ENCODE measurements at regions not wholly inside any gene's neighbourhood (a gene's known extent, or its start where the extent isn't known, plus 50 kb on each side); places are given as distances from the start of the nearest gene placed in this dataset.

DNA sequence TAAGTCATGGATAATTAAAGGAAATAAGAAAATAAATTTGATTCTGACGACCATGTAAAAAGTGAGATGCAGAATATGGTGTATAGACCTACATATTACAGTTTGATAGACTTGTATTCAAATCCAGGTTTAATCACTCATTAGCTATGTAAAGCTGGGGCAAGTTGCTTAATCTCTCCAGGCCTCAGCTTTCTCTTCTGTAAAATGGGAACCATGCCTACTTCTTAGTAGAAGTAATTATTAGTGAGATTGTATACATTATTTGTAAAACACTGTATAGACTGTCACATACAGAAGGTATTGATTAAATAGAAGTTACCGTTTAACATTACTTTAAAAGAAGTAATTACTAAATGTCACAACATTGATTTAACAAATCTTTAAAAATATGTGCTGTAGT, 392.2 kb downstream of the STK39 start:
- no peak for DNase-seq
- H3K4me1 Mint-ChIP-seq (ENCODE audit: low read depth), result no peaks in the 10 kb centered on the region
- no peaks in the 10 kb centered on the region for H3K36me3 Mint-ChIP-seq (ENCODE audit: low read depth)
- no peak overlapping the region for H3K4me3 Mint-ChIP-seq
- no peaks in the 10 kb centered on the region for H3K27me3 Mint-ChIP-seq (ENCODE audit: insufficient read depth)
- peaks cover 30% of the 10 kb centered on the region for H3K9me3 Mint-ChIP-seq
- H3K27ac Mint-ChIP-seq, result no peak overlapping the region
- no peak for TF ChIP-seq CTCF (IDR thresholded peaks at IDR 0.05)

DNA sequence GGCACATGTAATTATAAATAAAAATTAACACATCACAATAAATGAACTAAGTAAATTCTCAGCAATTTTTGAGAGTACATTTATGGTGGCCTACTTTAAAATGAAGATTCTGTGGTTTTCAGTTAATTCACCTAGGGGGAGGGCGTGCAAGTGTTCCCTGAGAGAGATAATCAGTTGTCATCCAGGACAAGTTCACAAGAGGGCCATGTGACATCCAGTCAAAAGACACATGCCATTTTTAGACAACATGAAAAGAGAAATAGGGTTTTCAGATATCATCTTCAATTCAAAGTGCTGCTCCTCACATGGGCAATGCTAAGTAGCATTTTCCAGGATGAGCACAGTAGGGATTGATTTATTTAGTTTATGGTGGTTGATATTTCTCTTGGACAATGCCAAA, 393.7 kb downstream of the STK39 start:
- no peak overlapping the region for H3K27ac Mint-ChIP-seq
- no peaks in the 10 kb centered on the region for H3K27me3 Mint-ChIP-seq (ENCODE audit: insufficient read depth)
- TF ChIP-seq CTCF (IDR thresholded peaks at IDR 0.05), result no peak
- peaks cover 39% of the 10 kb centered on the region for H3K9me3 Mint-ChIP-seq
- no peaks in the 10 kb centered on the region for H3K4me1 Mint-ChIP-seq (ENCODE audit: low read depth)
- H3K36me3 Mint-ChIP-seq (ENCODE audit: low read depth), result no peaks in the 10 kb centered on the region
- no peak for DNase-seq
- no peak overlapping the region for H3K4me3 Mint-ChIP-seq

- H3K27me3 Mint-ChIP-seq (ENCODE audit: insufficient read depth), result no peaks in the 10 kb centered on the region
- H3K27ac Mint-ChIP-seq, result no peak overlapping the region
- H3K36me3 Mint-ChIP-seq (ENCODE audit: low read depth), result no peaks in the 10 kb centered on the region
- H3K9me3 Mint-ChIP-seq, result peaks cover 47% of the 10 kb centered on the region
- H3K4me1 Mint-ChIP-seq (ENCODE audit: low read depth), result no peaks in the 10 kb centered on the region
- no peak for DNase-seq
- H3K4me3 Mint-ChIP-seq, result no peak overlapping the region
- TF ChIP-seq CTCF (IDR thresholded peaks at IDR 0.05), result no peak
Measured at GRCh38 chr2:167851876-167852275, 395.5 kb downstream of the STK39 start.

DNA sequence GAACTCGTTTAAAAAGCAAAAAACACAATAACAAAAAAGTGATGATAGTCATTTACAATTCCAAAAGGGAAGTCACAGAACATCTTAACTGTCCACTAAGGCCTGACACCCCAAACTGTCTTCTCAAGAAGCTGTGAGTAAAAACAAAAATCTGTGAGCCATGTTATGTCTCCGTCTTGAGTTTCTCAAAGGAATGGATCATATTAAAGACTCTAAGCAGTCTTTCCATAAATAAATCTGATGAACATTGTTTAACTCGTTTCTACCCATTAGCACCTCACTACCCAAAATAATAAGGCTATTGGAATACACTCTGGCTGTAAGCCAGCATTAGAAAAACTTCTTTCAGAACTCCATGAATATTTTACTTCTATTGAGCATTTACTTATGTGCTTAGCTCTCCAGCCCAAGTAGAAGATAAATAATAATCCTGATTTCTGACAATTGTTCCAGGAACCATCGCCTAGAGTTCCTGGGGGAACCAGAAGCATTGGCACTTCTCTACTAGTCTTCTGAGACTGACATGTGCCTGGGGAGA, 396.0 kb downstream of the STK39 start:
- Mint-ChIP-seq H3K27me3 (ENCODE audit: insufficient read depth) (no peaks in the 10 kb centered on the region), H3K9me3 (peaks cover 44% of the 10 kb centered on the region), H3K27ac (no peak overlapping the region), H3K4me1 (ENCODE audit: low read depth) (no peaks in the 10 kb centered on the region), H3K36me3 (ENCODE audit: low read depth) (no peaks in the 10 kb centered on the region), H3K4me3 (no peak overlapping the region)
- TF ChIP-seq CTCF (IDR thresholded peaks at IDR 0.05), result no peak
- DNase-seq, result no peak

- Mint-ChIP-seq H3K9me3 (peaks cover 45% of the 10 kb centered on the region), H3K4me1 (ENCODE audit: low read depth) (no peaks in the 10 kb centered on the region), H3K27ac (no peak overlapping the region), H3K27me3 (ENCODE audit: insufficient read depth) (no peaks in the 10 kb centered on the region; the same call in 1 of the 2 replicates), H3K4me3 (no peak overlapping the region), H3K36me3 (ENCODE audit: low read depth) (no peaks in the 10 kb centered on the region)
- no peak for DNase-seq
- no peak for TF ChIP-seq CTCF (IDR thresholded peaks at IDR 0.05)
Measured at GRCh38 chr2:167844714-167845530, 402.5 kb downstream of the STK39 start.

Data from HFFc6 (cell line).